CD4-positive, CD25-positive, alpha-beta regulatory T cell (primary cell): ENCODE measurements at regions not wholly inside any gene's neighbourhood (a gene's known extent, or its start where the extent isn't known, plus 50 kb on each side); places are given as distances from the start of the nearest gene placed in this dataset.

Experiments
- ATAC-seq, 2 donors: fragments of 150-1000 bp; cut with Tn5 transposase; one replicate each; pipeline ENCODE4 v1.10.0; 2021; ENCODE audit warnings: low read depth in 2 of 2, moderate number of reproducible peaks in 2 of 2, moderate library complexity in 1 of 2
- DNase-seq, 3 donors: peaks; one replicate each; pipeline versions ENCODE4 v3.0.0 to v3.0.0-alpha.2; 2012 to 2022; ENCODE audit warnings: mixed read lengths in 1 of 3
- H3K27ac ChIP-seq: one replicate; pipeline ENCODE4 v1.7.0; 2013; ENCODE audit warnings: mild to moderate bottlenecking, low read length; ENCODE audit not compliant: insufficient read depth, poor library complexity, severe bottlenecking
- H3K27me3 ChIP-seq: one replicate; pipeline ENCODE4 v1.7.0; 2013; ENCODE audit warnings: low read length; ENCODE audit not compliant: control insufficient read depth, insufficient read depth
- H3K36me3 ChIP-seq: one replicate; pipeline ENCODE4 v1.7.0; 2013; ENCODE audit warnings: mild to moderate bottlenecking, low read length, moderate library complexity; ENCODE audit not compliant: control insufficient read depth, insufficient read depth
- H3K4me1 ChIP-seq: 2 replicates; pipeline ENCODE4 v1.7.0; 2013; ENCODE audit warnings: mild to moderate bottlenecking, low read length; ENCODE audit not compliant: insufficient read depth, control insufficient read depth, poor library complexity, severe bottlenecking
- H3K4me3 ChIP-seq: one replicate; pipeline ENCODE4 v1.7.0; 2013; ENCODE audit warnings: low read depth, mild to moderate bottlenecking, low read length, moderate library complexity
- H3K9me3 ChIP-seq, 2 experiments: 1 replicate in 1 of 2; 2 replicates in 1 of 2; pipeline ENCODE4 v1.7.0; 2013; ENCODE audit warnings: low read length in 2 of 2, mild to moderate bottlenecking in 1 of 2, moderate library complexity in 1 of 2; ENCODE audit not compliant: control insufficient read depth in 2 of 2
- H3K27ac Mint-ChIP-seq, 3 donors: one replicate each; pipeline ENCODE4 v1.8.0; 2020 to 2022; ENCODE audit warnings: mild to moderate bottlenecking in 3 of 3, mixed read lengths in 3 of 3, moderate library complexity in 2 of 3
- H3K27me3 Mint-ChIP-seq: one replicate; pipeline ENCODE4 v1.8.0; 2022; ENCODE audit warnings: mild to moderate bottlenecking, mixed read lengths
- H3K36me3 Mint-ChIP-seq: one replicate; pipeline ENCODE4 v1.8.0; 2020; ENCODE audit warnings: mixed read lengths
- H3K4me1 Mint-ChIP-seq, 4 donors: one replicate each; pipeline ENCODE4 v1.8.0; 2020 to 2022; ENCODE audit warnings: mixed read lengths in 4 of 4, mild to moderate bottlenecking in 1 of 4
- H3K4me3 Mint-ChIP-seq, 4 donors: one replicate each; pipeline ENCODE4 v1.8.0; 2020 to 2022; ENCODE audit warnings: mild to moderate bottlenecking in 4 of 4, mixed read lengths in 4 of 4, moderate library complexity in 3 of 4
- H3K9me3 Mint-ChIP-seq, 7 donors: one replicate each; pipeline ENCODE4 v1.8.0; 2020 to 2022; ENCODE audit warnings: mixed read lengths in 7 of 7, mild to moderate bottlenecking in 3 of 7, moderate library complexity in 2 of 7

DNA sequence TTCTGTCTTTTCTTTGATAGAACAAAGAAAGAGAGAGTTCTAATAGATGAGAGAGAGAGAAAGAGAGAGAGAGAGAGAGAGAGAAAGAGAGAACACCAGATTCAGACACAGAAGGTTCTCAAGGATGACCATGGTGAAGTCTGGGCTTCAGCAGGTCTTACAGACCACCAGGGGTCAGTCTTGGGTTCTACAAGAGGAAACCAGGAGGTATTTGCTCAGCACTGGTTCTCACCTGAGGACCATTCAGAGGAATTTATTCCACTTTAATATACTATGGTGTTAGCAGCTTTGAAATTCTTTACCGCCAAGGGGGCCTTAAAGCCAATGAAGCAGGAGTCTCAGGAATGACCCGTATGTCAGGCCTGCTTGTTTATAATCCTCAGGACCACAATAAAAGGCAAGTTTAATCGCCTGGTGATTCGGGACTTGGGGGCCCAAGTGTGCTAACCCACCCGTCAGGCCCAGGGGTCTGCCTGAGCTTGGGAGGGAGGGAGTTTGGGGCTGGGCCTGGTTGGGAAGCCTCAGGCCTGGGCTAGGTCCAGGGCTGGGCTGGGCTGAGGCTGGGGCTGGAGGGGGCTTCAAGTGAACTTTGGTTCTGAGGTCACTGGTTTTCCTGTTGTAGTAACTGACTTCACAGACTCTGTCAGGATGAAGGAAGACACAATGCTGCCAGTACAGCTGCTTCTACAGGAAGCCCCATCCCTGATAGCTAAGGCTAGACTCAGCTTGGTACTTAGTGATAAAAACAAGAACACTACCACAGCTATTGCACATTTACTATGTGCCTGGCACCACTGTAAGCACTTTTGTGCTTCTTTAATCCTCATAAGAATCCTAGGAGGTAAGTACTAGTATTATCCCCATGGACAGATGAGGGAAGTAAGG, 179.2 kb upstream of the ZBED5 start:
- peak; percentile 22 to 75 (median 55) for DNase-seq
- H3K27me3 Mint-ChIP-seq: peaks cover 17% of the 10 kb centered on the region
- Histone ChIP-seq H3K27ac (no peak overlapping the region), H3K27me3 (no peaks in the 10 kb centered on the region), H3K9me3 (no peaks in the 10 kb centered on the region), H3K36me3 (no peaks in the 10 kb centered on the region), H3K4me1 (no peaks in the 10 kb centered on the region), H3K4me3 (no peak overlapping the region)
- ATAC-seq: peak; percentile 58 to 73
- H3K9me3 Mint-ChIP-seq: no peaks in the 10 kb centered on the region
- H3K27ac Mint-ChIP-seq: peak overlapping the region in 2 of 3 donors; percentile 56 to 74
- H3K4me3 Mint-ChIP-seq: no peak overlapping the region
- H3K4me1 Mint-ChIP-seq: peaks cover 0 to 6% (median 3%) of the 10 kb centered on the region in 4 donors
- H3K36me3 Mint-ChIP-seq: no peaks in the 10 kb centered on the region

DNA sequence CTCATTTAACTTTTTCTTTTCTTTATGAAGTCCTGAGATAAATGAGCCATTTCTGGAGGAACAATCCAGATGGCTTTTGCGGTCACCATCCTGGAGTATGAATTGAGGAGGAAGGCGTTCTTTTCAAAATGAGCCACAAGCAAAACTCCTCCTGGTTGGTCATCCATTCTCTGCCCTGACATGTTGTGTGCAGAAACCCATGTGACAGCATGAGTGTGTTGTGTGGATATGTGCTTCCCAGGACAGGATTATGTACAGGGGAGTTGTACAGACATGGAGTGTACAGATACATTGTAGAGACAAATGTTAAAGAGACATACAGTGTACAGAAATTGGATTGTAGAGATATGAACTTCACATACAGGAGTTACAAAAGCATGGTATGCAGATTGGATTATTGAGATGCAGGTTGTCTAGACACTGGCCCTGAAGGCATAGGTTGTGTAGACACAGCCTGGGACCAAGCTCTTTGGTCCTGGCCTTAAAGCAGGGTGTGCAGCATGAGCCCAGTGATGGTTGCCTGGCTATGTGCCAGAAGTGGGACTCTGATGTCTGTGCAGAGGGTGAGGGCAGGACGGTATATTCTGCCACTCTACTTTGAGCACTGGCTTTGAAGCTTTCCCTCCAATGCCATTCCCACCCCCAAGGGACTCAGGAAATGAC, 178.5 kb upstream of the ZBED5 start:
- DNase-seq (no peak), ATAC-seq (no peak)
- no peaks in the 10 kb centered on the region for H3K36me3 Mint-ChIP-seq
- H3K4me1 Mint-ChIP-seq: peaks cover 0 to 6% (median 3%) of the 10 kb centered on the region in 4 donors
- H3K27ac Mint-ChIP-seq: no peak overlapping the region
- Histone ChIP-seq H3K4me3 (no peak overlapping the region), H3K27me3 (no peaks in the 10 kb centered on the region), H3K9me3 (no peaks in the 10 kb centered on the region), H3K36me3 (no peaks in the 10 kb centered on the region), H3K27ac (no peak overlapping the region), H3K4me1 (no peaks in the 10 kb centered on the region)
- no peak overlapping the region for H3K4me3 Mint-ChIP-seq
- no peaks in the 10 kb centered on the region for H3K9me3 Mint-ChIP-seq
- H3K27me3 Mint-ChIP-seq: peaks cover 20% of the 10 kb centered on the region

DNA sequence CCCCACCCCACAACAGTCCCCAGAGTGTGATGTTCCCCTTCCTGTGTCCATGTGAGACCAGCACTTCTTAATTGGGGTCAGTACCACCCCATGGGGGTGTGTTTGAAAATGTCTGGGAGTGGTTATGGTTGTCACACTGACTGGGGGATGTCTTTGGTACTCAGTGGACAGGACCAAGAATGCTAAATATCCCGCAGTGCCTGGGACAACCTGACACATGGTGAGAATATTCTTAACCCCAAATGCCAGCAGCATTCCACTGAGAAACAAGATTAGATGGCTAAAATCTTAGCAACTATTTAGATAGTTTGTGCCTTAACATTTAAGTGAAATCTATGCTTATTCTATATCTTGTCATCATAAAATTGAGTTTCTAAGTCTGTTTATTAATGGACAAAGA, 177.5 kb upstream of the ZBED5 start:
- no peaks in the 10 kb centered on the region for H3K36me3 Mint-ChIP-seq
- H3K27ac Mint-ChIP-seq: no peak overlapping the region
- H3K27ac ChIP-seq: no peak overlapping the region
- H3K9me3 Mint-ChIP-seq: no peaks in the 10 kb centered on the region
- H3K27me3 ChIP-seq: no peaks in the 10 kb centered on the region
- H3K4me3 ChIP-seq: no peak overlapping the region
- peaks cover 0 to 6% (median 2%) of the 10 kb centered on the region in 4 donors for H3K4me1 Mint-ChIP-seq
- ATAC-seq (no peak), DNase-seq (no peak)
- H3K4me3 Mint-ChIP-seq: no peak overlapping the region
- no peaks in the 10 kb centered on the region for H3K9me3 ChIP-seq
- H3K27me3 Mint-ChIP-seq: peaks cover 17% of the 10 kb centered on the region
- no peaks in the 10 kb centered on the region for H3K4me1 ChIP-seq
- H3K36me3 ChIP-seq: no peaks in the 10 kb centered on the region

DNA sequence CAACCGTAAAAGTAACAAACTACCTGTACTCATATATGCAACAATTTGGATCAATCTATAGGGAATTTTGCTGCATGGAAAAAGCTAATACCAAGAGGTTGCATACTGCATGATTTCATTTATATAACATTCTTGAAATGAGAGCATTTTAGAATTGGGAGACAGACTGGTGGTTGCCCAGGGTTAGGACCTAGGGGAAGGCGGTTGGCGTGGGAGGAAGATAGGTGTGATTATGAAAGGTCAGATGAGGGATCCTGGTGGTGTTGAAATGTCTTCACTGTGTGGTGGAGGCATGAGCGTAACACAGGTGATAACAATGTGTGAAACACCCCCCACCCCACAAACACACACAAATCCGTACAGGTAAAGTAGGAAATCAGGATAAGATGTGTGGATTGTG, 176.6 kb upstream of the ZBED5 start:
- Histone ChIP-seq H3K4me3 (no peak overlapping the region), H3K4me1 (no peaks in the 10 kb centered on the region), H3K9me3 (no peaks in the 10 kb centered on the region), H3K27ac (no peak overlapping the region), H3K36me3 (no peaks in the 10 kb centered on the region), H3K27me3 (no peaks in the 10 kb centered on the region)
- Mint-ChIP-seq H3K36me3 (no peaks in the 10 kb centered on the region), H3K27ac (no peak overlapping the region), H3K27me3 (peaks cover 17% of the 10 kb centered on the region), H3K9me3 (no peaks in the 10 kb centered on the region), H3K4me3 (no peak overlapping the region), H3K4me1 (peaks cover 0 to 6% (median 2%) of the 10 kb centered on the region in 4 donors)
- DNase-seq (no peak), ATAC-seq (no peak)

DNA sequence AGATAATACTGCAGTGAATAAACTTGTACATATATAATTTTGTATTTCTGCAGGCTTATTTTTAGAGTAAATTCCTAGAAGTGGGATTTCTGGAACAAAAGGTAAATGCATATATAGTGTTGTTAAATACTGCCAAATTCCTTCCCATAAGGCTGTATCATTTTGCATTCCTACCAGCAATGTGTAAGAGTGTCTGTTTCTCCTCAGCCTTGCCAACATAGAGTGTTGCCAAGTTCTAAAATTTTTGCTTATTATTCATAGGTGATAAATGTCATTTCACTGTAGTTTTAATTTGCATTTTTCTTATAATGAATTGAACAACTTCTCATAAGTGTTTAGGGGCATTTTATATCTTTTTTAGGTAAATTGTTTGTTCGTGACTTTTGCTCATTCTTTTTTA, 174.2 kb upstream of the ZBED5 start:
- ATAC-seq (no peak), DNase-seq (no peak)
- Mint-ChIP-seq H3K27me3 (peaks cover 26% of the 10 kb centered on the region), H3K36me3 (no peaks in the 10 kb centered on the region), H3K4me1 (peaks cover 0 to 4% (median 1%) of the 10 kb centered on the region in 4 donors), H3K27ac (no peak overlapping the region), H3K9me3 (no peaks in the 10 kb centered on the region), H3K4me3 (no peak overlapping the region)
- Histone ChIP-seq H3K4me3 (no peak overlapping the region), H3K4me1 (no peaks in the 10 kb centered on the region), H3K27me3 (peaks cover 2% of the 10 kb centered on the region), H3K36me3 (no peaks in the 10 kb centered on the region), H3K9me3 (no peaks in the 10 kb centered on the region), H3K27ac (no peak overlapping the region)

DNA sequence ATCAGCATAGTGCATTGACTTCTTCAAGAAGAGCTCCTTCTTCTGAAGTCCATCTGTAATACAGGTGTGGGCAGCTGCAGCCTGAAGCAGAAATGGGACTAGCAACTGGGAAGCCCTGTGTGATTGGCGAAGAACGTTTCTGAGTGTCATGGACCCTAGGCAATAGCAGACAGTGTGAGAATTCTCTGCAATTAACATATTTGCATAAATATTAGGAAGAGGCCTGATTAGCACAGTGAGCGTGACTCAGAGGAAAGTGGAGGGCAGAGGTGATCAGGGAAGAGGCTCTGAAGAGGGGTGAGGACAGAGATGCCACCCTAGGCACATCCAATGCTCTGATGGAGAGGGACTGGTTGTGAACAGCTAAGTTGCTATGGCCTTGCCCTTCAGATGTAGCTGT, 171.2 kb upstream of the ZBED5 start:
- H3K27me3 Mint-ChIP-seq: peaks cover 32% of the 10 kb centered on the region
- no peak overlapping the region for H3K4me3 Mint-ChIP-seq
- Histone ChIP-seq H3K36me3 (no peaks in the 10 kb centered on the region), H3K9me3 (no peaks in the 10 kb centered on the region), H3K4me1 (no peaks in the 10 kb centered on the region), H3K27ac (no peak overlapping the region), H3K27me3 (peaks cover 5% of the 10 kb centered on the region), H3K4me3 (no peak overlapping the region)
- H3K36me3 Mint-ChIP-seq: no peaks in the 10 kb centered on the region
- H3K4me1 Mint-ChIP-seq: no peaks in the 10 kb centered on the region
- no peak for DNase-seq
- ATAC-seq: no peak
- H3K27ac Mint-ChIP-seq: no peak overlapping the region
- H3K9me3 Mint-ChIP-seq: no peaks in the 10 kb centered on the region

GRCh38 chr11:11028017-11028692, 170.3 kb upstream of the ZBED5 start:
- no peaks in the 10 kb centered on the region for H3K36me3 ChIP-seq
- DNase-seq: peak; percentile 52 to 74 (median 60)
- H3K27ac Mint-ChIP-seq: no peak overlapping the region
- no peaks in the 10 kb centered on the region for H3K36me3 Mint-ChIP-seq
- H3K27ac ChIP-seq: no peak overlapping the region
- no peaks in the 10 kb centered on the region for H3K4me1 Mint-ChIP-seq
- no peaks in the 10 kb centered on the region for H3K4me1 ChIP-seq
- H3K27me3 ChIP-seq: peaks cover 5% of the 10 kb centered on the region
- no peak overlapping the region for H3K4me3 ChIP-seq
- no peaks in the 10 kb centered on the region for H3K9me3 Mint-ChIP-seq
- no peak overlapping the region for H3K4me3 Mint-ChIP-seq
- H3K9me3 ChIP-seq: no peaks in the 10 kb centered on the region
- H3K27me3 Mint-ChIP-seq: peaks cover 29% of the 10 kb centered on the region
- ATAC-seq: peak; percentile 79 to 83
